NCI-H345 (cell line): ENCODE measurements at regions not wholly inside any gene's neighbourhood (a gene's known extent, or its start where the extent isn't known, plus 50 kb on each side); places are given as distances from the start of the nearest gene placed in this dataset.

Experiments
- DNase-seq: peaks from one replicate; lab custom pipeline; 2025; lab: John Stamatoyannopoulos, UW

DNA sequence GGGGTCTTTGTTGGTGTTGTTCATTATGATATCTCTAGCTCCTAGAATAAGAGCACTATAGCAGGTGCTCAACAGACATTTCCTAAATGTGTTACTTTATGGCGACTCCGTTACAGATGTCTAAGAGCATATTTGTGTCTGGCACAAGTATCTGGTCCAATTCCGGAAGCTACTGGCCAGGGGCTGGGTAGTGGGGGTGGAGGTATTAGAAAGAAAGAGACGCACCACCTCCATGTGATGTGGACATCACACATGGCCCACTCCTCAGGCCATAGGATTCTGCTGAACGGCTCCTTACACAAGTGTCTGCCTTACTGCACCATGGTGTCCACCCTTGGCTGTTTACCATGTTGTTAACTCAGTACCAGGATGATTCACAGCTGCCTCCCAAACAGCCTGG lies 296.8 kb upstream of the MKI67 start:
- no peak for DNase-seq

DNA sequence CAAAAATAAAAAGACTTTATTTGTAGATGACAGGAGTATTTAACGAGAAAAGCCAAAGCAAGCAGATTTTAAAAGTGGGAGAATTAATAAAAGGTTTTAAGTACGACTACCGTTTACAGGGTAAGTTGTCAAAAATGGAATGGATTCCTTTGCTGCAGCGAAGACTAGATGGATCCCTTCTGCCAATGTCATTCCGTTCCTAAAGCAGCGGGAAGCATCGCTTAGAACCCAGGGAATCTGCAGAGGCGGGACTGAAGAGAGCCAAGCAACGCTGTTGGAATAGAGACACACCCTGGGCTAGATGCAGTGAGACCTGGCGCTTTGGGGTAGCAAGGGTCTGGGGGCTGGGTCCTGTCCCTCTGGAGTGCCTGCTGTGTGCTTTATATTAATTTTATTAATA lies 303.1 kb upstream of the MKI67 start:
- DNase-seq, result no peak

DNA sequence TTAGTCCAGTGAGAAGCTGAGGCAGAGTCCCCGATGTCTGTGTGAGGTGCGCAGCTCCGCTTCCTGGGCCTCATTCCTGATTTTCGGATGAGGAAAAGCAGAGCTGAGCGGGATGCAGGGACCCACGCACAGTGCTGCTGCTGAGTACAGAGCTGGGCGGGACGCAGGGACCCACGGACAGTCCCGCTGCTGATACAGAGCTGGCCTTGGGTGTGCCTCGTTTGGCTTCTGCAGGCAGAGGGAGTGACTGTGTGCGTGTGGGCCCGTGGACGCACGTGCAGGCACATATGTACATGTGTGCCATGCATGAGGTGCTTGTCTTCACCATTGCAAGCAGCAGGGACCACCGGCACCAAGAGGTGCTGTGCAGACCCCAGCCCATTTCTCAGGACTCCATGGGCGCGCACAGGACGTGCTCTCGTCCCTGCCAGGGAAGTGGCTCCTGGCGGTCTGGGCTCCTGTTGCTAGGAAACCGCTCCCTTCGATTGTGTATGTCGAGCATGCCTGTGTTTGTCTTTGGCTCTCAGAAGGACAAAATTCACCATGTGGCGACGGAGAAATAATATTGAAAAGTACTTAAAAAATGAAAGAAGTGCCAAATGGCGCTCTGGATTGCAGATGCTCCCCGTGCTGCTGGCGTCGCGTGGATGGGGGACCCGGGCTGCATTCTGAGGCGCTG lies 303.8 kb upstream of the MKI67 start:
- DNase-seq, result peak; percentile 40

DNA sequence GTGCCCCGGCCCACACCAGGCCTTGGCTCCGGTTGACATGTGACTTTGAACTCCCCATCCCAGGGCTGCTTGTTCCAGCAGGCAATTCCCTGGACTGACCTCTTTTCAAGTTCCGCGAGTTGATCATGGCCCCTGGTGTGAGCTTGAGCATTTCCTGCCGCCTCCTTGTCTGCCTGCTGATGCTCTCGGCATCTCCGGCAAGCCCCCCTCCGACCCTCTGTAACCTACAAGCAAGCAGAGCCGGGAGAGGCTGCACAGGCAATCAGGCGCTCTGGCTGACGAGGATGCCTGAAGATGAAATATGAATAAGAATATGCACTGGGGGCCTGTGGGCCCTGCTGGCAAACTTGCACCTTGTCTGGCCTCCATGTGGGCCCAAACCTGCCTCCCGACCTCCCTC lies 304.9 kb upstream of the MKI67 start:
- DNase-seq, result no peak

DNA sequence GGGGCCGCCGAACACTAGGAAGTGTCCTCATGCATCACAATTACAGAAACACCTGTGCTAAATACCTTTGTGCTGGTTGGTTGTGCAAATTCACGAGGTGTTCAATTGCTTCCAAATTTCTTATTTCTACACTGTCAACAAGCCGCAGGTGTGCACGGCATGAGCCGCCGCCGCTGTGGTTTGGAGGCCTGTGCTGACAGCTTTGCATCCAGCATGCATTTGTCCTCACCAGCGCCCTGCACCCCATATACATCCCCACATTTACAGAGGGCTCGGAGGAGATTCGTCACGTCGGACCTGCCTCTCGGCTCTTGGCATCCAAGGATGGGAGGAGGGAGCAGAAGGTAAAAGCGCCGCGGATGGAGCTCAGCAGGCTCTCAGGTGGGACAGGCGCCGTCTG lies 305.3 kb upstream of the MKI67 start:
- no peak for DNase-seq

DNA sequence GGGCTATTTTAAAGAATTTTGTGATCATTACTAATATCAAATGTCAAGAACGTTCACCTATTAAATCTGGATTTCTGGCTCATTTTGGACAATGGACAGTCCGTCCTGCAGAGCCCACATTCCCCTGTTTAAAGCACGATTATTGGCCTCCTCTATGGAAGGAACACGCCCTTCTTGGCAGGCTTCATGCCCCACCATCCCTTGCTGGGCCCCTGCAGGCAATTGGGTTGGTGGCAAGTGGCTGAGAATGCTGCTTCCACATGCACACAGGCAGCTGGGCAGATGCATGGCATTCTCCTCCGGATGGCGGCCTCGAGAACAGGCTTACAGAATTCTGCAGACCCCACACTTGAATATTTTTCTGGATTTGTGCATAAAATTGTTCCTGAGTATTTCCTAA lies 305.8 kb upstream of the MKI67 start:
- no peak for DNase-seq

DNA sequence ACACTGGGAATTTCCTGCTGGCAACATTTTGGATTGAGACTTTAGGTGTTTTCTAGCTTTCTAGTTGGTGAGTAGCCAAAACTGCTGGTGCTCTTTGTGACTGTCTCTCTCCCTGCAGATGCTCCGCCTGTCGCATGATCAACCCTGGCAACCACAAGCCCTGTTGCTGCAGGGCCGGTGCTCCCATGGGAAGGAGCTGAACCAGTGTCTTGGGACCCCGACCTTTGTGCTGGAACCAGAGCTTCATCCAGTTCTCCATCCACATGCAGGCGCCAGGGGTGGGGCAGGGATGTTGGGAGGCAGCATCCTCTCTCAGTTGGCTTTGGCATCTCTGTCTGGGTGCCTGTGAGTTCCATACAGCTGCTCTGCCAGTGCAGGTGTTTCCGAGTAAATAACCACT lies 306.2 kb upstream of the MKI67 start:
- DNase-seq, result no peak

DNA sequence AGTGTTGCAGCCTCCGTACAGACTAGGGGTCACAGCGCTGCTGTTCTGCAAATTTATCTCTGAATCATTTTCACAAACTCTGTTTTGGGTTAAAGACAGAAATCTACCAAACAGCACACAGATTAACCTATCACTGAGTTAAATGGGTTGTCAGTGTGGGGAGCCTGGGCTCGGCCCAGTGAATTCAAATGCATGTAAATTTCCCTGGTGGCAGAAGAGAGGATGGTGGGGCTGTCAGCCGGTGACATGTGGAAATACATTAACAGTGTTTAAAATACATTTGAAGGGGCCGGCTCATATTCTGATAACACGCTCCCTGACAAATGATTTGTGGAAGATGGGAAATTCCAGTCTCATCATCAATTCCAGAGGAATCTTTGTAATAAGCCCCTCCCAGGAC lies 309.6 kb upstream of the MKI67 start:
- no peak for DNase-seq

DNA sequence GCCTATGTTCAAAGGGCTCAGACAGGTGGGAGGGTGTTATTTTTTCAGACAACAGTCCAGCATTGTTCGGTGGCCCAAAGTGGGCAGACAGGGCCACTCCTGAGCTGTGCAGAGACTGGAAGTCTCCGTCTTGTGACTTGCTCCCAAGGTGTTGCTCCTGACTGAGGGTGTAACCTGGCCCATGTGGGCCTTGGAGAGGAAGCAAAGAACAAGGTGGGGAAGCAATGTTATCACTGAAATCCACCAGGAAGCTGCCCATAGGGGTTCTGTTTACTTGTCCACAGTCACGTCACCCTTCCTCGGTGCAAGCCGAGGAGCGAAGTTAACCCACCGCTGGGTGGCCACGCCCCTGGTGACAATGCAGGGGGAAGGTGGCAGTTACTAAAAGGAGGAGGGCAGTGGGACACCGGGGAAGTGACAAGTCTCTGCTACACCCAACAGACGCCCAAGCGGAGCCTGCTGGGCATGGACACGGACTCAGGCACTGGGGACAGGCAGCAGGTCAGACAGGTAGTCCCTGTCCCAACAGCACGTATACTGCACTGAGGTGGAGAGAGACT lies 311.6 kb upstream of the MKI67 start:
- DNase-seq, result no peak

DNA sequence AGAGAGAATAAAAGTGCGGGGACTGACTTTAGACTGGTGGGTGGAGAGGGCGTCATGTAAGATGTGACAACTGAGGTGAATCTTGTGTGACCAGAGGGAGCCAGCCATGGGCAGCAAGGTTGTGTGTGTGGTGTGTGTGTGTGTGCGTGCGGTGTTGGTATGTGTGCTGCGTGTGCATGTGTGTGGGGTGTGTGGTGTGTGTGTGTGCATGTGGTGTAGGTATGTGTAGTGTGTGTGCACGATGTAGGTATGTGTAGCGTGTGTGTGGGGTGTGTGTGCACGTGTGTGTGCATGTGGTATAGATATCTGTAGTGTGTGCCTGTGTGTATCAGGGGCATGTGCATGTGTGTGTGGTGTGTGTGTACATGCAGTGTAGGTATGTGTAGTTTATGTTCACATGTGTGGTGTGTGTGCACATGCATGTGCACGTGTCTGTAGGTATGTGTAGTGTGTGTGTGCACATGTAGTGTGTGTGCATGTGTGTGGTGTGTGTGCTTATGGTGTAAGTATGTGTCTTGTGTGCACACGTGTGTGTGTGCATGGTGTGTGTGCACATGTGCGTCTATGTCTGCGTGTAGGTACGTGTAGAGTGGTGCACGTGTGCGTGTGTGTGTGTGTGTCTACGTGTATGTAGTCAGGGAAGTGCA lies 312.3 kb upstream of the MKI67 start:
- DNase-seq, result no peak

DNA sequence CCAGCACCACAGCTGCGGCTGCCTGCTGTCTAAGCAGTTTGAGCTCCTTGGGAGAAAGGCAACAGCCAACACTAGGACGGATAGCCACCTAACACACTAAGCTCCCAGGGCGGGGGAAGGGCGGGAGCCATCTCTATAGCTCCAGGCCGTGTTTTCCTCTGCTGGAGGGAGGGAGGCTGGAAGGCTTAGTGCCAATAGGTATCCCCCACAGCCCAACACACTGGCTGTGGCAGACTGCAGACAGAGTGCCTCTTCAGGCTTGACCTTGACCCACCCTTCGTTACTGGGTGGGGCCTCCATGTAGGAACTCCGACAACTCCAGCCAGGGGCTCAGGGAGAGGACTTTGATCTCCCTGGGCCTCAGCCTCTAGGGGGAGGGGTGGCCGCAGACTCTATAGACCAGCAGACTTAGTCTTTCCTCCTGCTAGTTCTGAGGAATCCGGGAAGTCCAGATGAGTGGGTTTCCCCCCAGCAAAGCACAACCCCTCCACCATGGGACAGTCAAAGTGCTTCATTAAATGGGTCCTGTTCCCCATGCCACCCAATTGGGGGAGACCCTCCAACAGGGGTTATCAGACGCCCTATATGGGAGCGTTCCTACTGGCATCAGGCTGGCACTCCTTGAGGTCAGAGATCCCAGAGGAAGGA lies 314.4 kb upstream of the MKI67 start:
- no peak for DNase-seq

DNA sequence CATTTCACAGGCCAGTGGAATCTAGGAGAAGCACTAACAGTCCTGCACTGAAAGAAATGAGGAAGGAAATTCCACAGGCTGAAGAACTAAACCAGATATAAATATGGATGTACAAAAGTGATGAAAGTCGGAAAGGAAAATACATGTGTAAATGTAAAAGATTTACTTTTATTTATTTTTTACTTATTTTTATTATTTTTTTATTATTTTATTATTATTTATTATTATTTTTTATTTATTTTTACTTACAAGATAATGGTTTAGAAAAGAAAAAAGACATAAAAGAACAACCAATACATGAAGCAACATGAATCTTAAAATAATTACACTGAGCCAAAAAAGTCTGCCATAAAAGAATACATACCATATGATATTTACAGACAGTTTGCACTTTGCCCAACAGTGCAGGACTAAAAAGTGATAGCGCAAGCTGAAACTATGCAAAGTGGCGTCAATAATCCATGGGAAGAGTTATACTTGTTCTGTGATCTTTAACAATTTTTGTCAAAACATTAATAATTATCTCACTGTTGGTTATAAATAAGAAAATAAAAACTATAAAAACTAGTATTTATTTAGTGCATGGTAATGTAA lies 317.8 kb upstream of the MKI67 start:
- no peak for DNase-seq

DNA sequence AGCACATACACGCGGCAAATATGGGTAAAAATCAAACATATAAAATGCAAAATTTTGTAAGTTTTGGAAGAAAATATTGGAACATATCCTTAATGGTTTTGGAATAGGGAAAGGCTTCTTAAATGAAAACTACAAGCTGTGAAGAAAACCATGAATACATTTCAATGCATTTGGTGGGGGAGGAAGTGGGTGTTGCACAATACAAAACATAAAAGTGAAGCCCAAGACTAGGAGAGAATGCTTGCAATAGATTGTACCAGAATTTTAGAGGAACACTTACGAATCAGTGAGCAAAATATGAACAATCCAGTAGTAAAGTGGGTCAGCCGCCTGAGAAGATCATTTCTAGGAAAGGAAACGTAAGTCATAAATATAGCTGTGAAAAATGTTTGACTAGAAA lies 322.6 kb upstream of the MKI67 start:
- DNase-seq, result no peak

DNA sequence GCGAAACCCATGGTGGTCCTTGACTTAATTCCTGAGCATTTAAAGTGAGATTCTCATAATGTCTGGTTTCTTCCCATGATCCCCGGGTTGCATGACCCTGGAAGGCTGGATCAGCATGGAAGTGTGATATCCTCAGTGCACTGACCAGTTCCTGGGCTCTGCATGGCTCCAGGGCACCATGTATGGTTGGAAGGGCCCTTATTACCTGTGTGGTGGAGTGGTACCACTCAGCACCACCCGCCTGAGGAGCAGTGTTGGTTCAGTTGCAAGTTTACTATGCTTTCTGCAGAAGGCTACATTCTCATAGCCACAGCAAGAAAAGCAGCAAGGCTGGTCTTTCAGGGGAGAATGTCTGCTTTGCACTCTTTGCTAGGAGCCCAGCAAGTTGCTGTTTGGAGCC lies 325.7 kb upstream of the MKI67 start:
- DNase-seq, result no peak

DNA sequence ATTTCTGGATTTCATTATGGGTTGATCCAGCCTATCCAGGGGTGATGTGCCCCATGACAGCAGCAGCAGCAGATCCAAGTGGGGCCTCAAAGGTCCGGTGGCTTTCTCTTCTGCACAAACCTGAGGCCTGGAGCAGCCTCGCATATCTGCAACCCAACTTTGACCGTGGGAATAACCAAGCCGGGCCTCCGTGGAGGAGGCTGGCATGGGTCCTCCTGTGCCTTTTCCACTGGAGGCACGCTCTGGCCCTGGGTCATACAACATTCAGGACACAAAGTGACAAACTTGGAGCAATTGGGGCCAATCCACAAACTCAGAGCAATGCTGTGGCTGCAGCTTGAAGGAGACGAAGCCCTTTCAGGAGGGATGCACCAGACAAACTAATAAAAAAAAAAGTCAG lies 330.0 kb upstream of the MKI67 start:
- DNase-seq, result no peak

DNA sequence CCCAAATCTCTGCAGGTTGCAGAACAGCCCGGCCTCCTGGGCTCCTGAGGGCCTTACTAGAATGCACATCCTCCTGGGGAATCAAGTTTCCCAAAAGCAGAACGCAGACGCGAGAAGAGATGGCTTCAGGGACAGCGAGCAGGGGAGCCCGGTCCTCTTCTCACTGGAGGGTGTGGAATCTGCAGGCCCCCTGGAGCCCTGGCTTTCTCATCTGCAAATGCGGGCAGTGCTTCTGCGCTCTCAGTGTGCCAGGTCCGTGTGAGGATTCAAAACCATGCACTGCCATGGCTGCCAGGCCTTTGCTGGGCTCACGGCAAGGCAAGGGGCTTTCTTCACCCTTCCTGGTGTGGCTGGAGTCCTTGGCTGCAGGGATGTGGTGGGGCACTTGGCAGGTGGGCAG lies 330.9 kb upstream of the MKI67 start:
- no peak for DNase-seq

DNA sequence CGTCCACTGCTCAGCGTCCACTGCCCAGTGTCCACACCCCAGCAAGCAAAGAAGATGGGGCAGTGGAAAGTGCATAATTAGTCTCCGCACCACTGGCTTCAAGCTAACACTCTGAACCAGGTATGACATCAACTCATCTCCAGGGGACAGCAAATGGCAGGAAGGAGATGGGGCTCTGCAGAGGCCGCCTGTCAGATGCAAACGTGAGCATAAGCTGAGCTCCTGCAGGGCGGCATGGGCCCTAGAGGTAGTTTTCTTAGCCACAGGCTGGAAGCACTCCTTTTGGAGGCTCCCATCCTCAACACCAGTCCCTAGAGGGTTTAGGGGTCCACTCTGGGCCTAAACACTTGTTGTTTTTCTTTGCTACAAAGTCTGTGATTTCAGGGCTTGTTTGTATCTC lies 335.8 kb upstream of the MKI67 start:
- no peak for DNase-seq

DNA sequence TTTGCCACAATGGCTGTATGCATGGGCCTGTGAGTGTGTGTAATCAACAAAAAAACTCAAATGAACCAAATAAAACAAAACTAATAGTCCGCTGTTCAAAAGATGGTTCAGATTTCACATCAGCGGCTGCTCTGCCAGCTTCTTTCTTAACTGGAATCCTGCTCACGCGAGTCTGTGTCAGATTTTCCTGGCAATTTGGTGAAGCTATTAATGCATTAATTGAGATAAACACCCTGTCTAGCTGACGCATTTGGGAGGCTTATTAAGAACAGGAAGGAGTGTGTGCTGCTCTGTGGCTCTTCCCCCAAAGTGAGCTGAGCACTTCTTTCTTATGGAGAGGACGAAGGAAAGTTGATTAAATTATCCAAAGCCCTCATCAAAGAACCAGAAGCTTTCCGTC lies 336.6 kb upstream of the MKI67 start:
- no peak for DNase-seq

DNA sequence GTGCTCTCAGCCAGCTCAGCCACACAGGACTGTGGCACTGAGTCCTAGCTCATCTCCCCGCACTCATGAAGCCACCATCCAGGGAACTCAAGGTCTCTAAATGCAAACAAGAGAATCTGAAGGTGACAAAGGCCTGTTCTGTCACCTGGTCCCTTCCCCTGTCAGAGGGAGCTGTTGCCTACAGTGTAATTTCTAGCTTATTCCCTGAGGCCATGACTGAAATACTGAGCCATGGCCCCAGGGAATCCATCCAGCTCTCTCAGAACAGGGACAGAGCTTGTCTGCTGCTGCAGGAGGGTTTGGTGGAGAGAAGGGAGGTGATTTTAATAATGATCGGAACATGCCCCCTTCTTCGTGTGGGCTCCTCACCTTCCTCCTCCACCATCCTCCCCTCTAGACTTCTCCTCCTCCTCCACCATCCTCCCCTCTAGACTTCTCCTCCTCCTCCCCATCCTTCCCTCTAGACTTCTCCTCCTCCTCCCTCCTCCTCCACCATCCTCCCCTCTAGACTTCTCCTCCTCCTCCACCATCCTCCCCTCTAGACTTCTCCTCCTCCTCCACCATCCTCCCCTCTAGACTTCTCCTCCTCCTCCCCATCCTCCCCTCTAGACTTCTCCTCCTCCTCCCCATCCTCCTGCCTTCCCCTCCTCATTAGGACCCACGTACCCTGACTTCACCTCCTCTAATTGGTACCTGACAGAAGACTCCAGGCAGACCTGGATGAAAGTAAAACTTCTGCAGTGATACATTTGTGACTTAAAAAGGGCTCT lies 338.0 kb upstream of the MKI67 start:
- DNase-seq, result peak; percentile 33

DNA sequence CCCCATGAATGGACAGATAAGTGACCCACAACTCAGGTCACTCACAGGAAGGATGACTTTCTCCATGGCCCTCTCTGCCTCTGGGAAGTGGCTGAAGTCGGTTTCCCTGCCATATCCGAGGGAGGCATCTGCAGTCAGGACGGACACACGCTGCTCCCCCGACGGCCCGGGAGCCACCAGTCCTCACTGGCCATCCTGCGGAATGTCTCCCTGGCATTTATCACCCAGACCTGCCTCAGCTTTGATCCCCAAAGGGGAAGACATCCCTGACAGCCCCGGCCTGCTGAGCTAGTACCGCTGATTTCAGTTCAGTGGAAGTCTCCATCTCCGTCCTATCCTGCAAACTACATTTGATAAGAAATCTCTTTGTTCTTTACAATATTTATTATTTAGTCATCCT lies 339.5 kb upstream of the MKI67 start:
- DNase-seq, result no peak

DNA sequence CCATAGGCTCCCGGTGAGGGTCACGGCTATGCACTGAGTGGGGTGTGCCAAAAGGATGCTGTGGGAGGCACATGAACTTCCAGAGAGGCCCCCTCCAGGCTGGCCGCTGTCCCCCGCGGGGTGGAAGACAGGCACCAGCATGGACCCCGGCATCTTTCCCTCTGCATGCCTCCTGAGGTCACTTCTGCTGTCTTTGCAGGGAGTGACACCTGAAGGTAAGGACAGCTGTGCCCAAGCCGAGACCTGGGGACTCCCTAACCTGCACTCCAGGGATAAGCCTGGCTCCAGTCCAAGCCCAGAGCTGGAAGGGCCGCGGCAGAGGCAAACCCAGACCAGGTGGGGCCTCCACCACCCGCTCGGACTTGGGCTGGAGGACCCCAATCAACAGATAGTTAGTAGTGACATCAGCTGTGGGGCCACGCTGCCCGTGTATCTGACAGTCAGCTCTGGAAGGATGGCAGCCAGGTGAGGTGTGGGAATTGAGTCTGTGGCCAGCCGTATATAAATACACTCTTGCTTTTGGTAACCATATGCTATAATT lies 340.7 kb upstream of the MKI67 start:
- DNase-seq, result no peak

DNA sequence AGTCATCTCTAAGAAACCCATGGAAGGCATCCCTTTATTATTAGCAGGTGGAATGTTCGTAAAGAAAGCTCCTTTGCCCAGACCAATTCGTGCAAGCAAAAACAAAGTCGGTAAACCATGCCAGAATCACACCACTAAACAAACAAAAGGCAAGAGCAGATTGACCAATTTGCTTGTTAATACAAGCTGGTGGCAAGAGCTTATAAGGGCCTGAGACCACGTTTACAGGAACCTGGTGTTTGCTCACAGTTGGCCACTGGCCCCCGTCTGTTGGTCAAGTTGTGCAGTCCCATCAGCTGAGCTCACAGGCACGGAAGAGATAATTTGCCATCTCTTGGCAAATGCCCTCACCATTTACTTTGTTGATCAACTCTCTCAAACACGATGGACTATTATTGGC lies 342.2 kb upstream of the MKI67 start:
- DNase-seq, result no peak
